COLO668 (cell line): ENCODE measurements at regions not wholly inside any gene's neighbourhood (a gene's known extent, or its start where the extent isn't known, plus 50 kb on each side); places are given as distances from the start of the nearest gene placed in this dataset.

Experiments
- DNase-seq: peaks from one replicate; lab custom pipeline; 2025; ENCODE audit not compliant: unreplicated experiment; lab: John Stamatoyannopoulos, UW

DNA sequence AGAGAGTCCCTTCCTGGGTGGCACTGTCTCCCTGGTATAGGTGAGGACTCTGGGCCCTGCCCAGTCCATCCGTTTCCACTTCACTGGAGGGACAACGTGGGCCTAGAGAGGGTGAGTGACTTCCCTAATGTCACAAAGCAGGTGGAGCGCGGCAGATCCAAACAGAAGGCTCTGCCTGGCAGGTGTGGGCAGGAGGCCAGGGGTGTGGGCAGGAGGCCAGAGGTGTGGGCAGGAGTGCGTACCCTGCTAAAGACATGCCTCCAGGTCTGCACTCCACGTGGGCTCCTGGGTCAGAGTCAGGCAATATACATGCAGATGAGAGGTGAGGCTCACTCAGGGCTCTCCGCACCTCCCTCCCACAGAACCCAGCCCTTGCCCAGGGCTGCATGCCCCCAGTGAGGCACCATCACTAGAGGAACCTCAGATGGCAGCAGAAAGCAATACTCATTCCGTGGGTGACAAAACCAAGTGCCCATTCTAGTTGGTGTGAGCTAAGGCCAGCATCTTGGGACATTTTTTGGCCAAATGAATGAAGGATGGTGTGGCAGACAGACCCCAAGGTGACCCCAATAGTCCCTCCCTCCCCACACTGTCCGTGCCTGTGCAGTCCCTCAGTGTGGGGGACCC lies 271.6 kb upstream of the RTL1 start:
- no peak for DNase-seq

DNA sequence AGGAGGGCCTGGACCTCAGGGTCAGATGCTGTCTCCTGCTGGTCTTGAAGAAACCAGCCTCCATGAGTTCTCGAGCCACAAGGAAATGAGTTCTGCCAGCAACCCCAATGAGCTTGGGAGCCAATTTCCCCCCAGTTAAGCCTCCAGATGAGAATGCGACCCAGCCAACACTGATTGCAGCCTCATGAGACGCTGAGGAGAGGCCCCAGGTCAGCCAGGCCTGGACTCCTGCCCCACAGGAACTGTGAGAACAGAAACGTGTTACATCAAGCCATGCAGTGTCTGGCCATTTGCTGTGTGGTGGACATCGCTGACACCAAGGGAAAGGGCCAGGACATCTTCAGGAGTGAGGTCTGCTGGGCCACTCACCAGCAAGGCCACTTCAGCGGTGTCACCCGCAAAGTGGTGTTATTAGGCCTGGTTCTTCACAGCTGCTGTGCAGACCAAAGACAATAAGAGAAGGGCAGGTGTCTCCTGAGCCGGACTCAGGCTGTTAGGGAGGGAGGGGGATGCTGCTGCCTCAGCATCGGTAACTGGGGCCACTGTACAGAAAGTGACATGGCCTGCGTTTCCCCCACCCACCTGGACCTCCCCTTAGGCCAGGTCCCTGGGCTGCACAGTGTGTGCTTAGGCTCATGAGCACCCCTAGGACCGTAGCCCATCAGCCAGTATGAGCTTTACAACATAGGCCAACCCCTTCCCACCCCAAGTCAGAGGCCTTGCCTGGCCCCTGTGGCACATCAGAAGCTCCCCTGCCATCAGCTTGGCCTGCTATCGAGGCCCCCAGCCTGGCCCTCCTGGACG lies 272.4 kb upstream of the RTL1 start:
- DNase-seq = no peak

DNA sequence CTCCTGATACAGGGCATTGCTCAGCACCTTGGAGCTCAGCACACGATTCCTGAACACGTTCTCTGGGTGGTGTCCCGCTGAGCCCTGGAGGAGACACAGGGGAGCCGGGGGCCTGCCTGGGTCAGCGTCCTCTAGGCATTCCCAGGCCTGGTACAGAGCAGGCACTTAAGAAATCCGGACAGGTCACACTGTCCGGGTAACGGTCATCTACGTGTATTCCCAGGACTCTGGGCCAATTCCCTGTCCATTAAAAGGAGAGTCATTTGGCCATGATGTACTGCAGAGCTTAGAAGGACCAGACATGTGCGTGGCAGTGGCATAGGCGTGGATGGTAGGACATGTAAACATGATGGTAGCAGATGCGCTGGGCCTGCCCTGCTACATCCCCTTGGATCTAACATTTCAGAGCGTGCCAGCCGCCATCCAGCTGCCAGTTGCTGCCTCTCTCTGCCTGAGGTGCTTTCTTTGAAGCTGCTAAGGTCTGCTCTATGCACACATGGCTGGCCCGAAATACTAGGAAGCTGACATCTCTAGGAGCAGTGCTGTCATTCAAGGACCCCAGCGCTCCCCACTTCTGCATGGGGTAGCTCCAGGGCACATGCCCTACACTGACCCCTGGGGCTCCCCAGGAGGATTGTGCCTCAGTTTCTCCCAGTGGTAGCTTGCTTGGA lies 273.1 kb upstream of the RTL1 start:
- no peak for DNase-seq

DNA sequence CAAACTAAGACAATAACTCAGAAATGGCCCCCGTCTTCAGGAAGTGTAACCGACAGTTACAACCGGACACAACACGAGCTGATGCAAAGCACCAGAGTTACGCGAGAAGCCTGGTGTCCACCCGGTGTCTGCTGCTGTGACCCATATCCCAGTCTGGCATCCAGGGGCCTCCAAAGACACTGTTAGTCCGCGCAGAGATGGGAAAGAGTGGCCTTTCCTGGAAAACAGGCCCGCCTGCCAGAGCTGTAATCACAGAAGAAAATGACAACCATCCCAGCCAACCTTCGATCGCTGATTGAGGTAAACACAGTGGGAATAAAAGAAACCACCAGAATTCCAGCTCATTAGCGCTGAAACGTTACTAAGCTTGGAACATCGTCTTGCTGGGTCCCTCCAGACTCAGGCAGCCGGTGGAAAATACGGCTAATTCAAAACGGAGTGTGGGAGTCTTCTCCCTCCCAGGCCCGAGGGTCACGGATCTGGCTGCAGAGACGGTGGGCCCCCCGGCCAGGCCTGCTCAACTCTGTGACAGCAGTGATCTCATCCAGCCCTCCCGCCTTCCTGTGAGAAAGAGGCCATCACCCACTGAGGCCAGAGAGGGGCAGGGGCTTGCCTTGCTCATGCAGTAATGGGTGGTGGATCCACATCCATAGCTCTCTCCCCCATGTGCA lies 273.9 kb upstream of the RTL1 start:
- DNase-seq = no peak

DNA sequence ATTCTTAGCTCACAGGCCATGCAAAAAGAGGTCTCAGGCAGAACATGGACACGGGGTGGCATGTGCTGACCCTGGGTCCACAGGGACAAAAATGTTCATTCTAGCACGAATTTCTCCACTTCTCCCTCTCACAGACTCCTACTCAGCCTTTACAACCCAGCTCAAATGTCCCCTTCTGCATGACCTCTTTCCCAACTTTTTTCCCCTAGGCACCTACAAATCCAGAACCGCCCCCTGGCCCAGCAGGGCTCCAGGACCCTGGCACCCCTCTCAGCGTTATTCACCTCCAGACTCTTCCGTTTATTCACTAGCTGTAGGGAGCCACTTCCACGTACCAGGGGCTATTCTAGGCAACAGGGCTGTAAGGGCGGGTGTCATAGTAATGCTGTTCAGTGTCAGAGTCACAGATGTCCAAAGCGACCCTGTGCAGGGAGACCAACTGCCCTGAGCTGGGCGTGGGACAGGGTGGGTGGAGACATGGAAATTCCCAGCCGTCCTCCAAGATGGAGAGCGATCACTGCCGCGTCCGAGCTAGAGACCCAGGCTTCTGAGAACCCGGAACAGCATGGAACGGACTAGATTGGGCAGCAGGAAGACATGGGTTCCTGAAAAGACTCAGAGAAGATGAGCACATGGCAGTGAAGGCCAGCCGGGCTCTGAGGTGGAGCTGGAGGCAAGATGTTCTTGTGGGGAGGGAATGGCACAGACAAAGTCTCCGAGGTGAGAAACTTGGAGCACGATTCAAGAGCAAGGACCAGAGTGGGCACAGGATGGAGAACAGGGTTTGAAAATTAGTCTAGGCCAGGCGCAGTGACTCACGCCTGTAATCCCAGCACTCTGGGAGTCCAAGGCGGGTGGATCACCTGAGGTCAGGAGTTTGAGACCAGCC lies 274.9 kb upstream of the RTL1 start:
- DNase-seq = no peak

DNA sequence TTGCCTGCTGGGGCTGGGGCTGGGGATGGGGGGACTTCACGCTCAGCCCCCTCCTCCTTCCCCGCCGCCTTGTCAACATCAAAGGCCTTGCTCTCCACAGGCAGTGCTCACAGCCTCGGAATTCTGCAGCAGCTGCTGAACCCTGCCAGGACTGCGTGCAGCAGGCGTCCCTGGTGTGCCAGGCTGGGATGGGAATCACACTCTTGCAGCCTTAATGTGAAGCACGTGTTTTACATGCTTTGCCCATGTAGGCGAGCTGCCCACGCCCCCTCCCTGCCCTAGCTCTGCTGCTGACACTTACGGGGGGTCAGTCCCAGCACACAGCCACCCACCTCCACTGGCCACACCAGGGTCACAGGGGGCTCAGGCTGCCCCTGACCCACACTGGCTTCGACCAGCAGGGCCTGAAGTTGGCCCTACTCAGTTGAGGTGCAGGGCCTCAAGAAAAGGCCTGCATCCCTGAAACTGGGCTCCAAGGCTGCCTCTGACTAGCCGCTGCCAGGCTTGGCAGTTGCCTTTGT lies 276.2 kb upstream of the RTL1 start:
- DNase-seq = no peak

DNA sequence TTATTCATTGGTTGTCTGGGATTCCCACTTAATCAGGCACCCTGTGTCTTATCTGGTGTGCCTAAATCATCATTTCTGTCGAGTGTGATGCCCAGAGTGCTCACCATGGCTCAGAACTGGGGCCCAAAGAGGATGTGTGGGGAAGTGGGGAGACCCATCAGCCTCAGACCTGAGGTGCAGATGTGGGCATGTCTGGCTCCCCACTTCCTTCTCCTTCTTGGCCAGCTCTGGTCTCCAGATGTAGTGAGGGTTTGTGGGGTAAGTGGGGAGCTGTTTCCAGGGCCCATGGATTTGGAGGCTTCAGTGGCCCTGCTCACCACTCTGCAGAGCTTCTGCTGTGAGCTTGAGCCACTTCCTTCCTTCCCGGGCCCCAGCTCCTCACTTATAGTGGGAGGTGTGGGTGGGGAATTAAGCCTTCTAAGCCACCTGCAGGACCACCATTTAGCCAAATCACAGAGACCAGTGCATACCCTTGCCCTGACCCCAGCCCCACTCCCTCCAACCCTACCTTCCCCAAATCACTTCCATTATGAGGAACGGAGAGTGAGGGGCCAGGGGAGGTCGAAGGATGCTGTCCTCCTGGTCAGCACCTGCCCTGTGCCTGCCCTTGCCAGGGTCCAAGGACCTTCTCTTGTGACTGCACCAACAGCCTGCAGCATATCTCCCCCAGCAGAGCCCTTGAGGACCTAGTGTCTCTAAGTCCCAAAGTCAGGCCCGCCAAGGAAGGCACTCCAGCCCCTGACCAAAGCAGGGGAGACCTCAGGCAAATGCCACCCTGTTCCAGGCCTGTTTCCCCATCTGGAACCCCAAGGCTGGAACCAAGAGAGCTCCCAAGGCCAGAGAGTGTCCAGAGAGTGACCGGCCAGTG lies 278.2 kb upstream of the RTL1 start:
- no peak for DNase-seq

DNA sequence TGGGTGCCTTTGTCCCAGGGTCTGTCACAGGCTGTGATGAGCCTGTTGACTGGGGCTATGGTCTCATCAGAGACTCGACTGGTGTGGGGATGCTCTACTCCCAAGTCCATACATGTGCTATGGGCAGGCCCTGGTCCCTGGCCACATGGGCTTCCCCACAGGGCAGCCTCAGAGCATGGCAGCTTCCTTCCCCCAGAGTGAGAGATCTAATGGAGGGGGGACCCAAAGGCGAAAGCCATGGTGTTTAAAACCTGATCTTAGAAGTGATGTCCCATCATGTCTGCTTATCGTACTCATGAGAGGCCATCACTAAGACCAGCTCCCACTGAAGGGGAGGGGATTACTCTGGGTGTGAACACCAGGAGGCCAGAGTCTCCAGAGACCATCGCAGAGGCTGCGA lies 279.0 kb upstream of the RTL1 start:
- no peak for DNase-seq

DNA sequence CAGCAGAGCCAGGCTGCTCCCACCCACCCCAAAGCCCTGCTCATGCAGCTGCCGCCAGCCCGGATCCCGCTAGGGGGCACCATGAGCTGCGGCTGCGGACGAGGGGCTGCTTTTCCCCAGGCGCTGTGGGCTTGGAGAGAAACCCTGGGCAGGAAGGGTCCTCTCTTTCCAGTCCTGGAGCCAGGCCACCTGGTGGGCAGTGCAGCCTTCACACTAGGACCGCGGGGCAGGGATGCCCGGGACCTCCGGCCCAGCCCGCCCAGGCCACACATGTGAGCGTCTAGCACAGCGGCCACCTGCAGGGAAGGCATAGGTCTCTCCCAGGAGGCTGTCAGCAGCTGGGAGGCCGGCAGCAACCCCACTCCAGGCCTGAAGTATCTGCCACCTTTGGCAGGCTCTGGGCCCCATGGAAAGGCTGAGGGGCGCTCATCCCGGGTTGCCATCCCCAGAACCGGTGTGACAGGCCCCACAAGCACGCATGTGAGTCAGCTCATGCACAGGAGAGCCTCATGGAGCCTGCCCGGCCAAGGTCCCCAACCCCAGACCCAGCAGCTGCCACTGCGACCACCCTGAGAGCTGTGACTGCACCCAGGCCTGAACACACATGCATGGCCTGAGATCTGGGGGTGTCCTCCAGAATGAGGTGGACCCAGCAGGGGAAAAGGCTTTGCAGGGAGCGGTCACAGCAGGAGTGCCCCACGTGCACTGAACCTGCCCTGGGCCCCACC lies 280.0 kb upstream of the RTL1 start:
- DNase-seq = no peak

DNA sequence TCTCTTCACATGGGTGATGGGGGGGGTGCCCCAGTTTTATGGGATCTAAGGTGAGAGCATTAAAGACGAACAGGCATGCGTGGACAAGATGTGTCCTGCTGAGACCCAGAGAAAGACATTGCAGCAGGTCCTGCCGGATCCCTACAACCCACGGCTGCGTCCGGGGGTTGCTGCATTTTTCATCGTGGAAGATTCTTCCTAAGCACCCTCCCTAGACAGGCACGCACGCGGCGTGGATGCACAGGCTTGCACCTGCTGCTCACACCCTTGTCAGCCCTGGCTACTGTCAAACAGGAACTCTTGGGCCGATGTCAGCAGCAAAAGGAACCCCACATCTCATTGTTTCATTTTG lies 280.6 kb upstream of the RTL1 start:
- DNase-seq = no peak

DNA sequence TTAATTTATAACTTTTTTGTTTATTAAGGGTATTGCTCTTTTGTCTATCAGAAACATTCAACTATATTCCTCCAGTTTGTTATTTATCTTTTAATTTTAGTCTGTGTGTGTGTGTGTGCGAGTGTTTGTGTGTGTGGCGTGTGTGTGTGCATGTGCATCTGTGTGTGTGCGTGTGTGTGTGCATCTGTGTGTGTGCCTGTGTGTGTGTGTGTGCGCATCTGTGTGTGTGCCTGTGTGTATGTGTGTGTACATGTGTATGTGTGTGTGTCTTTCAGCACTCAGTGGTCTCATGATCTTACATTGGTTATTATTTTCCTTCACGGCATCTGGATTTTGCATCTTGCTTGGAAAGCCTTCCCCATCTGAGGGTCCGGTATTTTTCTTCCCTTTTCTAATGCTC lies 281.1 kb upstream of the RTL1 start:
- DNase-seq = no peak

DNA sequence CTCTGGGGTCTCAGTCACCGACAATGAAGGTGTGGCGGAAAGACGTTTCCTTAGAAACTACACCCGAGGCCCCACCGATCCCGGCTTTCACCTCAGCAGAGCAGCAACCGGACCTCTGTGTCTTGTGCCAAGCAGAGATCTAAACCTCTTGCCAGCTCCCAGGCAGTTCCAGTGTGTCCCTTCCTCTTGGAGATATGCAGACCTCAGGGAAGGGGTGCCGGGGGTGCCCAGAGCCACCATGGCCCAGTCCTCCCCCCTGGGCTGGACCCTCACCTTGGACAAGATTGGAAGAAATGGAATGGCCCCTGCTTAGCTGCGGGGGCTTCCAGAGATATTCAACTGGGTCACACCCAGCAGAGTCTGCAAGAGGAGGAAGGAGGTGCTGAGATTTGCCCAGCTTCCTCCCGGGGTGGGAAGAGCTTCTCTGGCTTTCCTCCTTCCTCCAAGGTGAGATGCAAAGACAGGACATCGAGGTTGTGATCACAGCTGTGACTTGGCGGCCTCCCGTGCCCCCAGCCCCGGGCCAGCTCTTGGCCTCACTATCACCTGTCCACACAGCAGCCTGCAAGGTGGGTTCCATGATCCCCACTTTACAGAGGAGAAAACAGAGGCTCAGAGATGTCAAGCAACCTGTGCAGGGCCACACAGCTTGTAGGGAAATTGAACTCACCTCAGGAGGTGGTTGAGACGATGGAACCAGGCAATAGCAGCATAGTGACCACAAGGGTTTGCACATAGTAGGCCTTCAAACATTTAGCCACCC lies 281.7 kb upstream of the RTL1 start:
- DNase-seq = no peak

DNA sequence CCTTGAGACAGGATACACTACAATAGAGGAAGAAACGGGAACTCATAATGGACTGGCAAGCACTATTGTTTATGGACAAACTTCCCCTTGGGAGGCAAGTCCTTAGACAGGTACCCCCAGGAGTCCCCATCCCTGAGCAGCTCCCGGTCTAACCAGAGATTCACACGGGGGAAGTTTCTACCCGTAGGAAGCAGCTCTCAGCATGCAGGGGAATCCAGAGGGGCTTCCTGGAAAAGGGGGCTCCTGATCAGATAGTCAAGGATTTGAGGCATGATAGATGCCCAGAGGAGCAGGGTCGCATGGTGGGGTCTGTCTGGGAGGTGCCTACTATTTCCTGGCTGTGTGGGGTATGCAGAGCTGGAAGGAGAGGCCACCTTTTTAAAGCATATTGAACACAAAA lies 282.4 kb upstream of the RTL1 start:
- DNase-seq = no peak

DNA sequence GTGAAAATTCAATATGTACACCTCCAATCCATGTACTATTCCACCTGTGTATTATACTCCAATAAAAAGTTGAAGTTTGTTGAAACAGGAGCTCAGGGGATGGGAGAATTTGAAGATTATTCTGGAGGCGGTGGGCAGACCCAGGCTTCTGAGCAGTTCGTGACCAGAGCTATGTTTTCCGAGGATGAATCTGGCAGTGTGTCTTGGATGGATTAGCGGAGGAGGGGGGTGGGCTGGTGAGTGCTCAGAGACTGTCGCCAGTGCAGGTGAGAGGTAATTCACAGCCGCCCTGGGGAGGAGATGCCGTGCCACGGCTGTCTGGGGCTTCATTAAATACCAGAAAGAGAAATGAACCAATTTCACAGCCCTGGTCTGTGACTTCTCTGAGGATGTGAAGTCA lies 283.0 kb upstream of the RTL1 start:
- DNase-seq = no peak

DNA sequence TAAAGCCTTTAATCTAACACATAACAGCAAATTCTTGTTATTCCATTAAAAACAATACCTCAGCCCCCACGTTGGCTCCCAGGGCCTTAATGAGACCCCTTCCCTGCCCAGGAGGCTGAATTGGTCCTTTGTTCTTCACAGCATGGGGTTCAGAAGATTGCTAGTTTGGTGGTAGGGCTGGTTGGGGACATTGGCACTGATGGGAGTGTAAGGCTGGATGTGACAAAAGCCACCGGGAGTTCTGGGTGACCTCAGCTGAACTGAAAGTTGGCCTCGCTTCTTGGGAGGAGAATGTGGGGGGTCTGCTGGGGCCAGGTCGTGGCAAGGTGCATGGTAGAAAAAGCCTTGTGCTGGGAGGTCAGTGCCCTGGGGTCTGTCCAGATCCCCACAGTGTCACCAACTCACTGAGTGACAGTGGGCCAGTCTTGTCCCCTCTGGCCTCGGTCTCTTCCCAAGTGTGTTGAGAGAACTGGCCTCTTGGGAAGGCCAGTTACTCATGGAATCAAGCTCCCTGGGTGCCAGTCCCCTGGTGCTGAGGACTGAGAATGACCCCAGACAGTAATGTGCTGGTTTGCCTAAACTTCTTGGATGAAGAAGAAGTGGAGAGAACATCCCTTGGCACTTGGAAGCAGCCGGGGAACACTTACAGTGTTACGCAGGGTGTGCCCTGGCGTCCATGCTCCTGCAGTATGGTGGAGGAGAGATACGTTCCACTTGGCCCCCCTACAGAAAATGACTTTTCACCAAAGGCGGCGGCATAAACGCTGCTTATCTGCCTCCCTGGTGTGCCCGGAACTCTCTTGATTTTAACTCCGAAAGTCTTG lies 283.7 kb upstream of the RTL1 start:
- no peak for DNase-seq

DNA sequence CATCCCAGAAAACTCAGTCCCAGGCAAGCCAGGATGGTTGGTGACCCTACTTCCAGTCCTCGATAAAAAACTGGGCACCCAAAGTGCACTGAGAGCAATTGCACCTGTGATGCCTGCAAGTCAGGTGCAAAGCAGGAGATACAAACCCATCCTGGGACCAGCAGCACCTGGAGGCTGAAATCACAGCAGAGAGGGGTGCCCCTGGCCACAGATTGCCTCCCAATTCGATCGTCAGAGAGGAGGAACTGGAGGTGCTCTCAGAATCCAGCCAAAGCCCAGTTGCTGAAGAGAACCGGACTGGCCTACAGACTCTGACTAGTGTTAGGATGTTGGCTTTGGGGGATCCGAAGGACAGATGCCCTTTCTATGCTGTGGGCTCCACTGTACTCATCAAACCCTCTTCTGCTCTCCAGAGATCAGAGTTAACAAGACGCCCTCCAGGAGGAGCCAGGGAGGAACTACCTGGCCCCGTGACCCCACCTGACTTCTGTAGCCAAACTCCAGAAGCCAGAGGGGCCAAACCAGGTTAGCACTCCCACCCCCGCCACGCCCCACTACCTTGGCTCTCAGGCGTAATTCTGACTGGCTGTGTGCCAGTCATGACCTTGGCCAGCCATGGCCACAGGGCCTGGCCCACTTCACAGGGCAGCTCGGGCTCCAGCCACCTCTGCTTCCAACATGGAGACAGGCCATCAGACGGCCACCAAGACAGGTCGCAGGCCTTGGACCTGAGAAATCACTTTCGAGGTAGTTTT lies 284.5 kb upstream of the RTL1 start:
- no peak for DNase-seq

DNA sequence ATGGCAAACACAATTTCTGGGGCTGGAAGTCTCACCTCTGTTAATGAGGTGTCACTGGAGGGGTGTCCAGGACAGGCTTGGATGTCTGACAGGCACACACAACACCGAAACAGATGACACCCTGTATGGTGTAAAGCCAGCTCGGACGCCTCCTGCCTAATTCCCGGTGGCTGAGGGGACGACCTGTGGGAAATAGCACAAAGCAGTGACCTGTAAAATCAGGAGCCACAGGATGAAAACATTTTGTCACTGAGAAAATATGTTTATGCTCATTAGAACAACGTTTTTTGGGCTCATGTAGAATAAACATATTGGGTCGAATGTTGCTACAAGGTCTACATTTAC lies 285.0 kb upstream of the RTL1 start:
- no peak for DNase-seq
